ENCODE measurements at regions not wholly inside any gene's neighbourhood (a gene's known extent, or its start where the extent isn't known, plus 50 kb on each side); places are given as distances from the start of the nearest gene placed in this dataset.

DNA sequence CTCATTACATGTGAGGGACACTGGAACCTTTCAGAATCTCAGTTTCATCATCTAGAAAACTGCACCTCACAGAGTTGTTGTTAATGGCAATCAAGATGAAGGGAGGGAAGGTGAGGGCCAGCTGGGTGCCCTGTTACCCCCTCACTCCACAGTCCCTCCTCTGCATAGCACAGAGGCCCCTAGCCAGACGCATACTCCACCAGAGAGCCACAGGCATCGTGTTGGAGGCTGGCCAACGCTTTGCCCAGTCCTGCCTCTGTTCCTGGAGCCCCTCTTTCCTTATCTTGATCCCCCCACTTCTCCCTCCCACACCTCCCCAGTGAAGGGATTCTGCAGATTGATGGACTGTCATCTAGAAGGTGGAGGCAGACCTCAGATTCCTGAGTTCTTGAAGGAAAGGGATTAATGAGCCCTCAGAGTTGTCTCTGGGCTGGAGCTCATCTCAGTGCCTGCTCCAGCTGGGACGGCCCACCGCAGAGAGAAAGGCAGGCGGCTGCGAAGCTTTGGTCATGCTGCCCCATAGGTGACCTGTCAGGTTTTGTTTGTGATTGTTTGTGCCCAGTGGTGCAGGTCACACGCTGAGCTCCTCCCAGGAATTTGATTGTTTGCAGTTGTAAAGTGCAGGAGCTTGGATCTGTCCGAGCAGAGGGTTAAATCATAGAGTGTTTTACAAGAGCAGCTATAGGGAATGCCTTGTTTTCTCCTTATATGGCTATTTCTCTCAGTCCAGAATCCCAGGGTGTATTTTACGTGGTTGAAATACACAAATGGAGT, 487.3 kb downstream of the CCDC171 start:
- intact Hi-C loops (cut with micrococcal nuclease), result no loop called here
- Mint-ChIP-seq H3K27ac (ENCODE audit: low read depth, unreplicated experiment) (no peak overlapping the region), H3K4me1 (ENCODE audit: insufficient read depth, unreplicated experiment) (no peaks in the 10 kb centered on the region), H3K9me3 (ENCODE audit: unreplicated experiment) (no peaks in the 10 kb centered on the region), H3K27me3 (ENCODE audit: insufficient read depth, unreplicated experiment) (no peaks in the 10 kb centered on the region), H3K4me3 (ENCODE audit: unreplicated experiment) (no peak overlapping the region), H3K36me3 (ENCODE audit: insufficient read depth, unreplicated experiment) (no peaks in the 10 kb centered on the region)
- TF ChIP-seq, protein P1, sequence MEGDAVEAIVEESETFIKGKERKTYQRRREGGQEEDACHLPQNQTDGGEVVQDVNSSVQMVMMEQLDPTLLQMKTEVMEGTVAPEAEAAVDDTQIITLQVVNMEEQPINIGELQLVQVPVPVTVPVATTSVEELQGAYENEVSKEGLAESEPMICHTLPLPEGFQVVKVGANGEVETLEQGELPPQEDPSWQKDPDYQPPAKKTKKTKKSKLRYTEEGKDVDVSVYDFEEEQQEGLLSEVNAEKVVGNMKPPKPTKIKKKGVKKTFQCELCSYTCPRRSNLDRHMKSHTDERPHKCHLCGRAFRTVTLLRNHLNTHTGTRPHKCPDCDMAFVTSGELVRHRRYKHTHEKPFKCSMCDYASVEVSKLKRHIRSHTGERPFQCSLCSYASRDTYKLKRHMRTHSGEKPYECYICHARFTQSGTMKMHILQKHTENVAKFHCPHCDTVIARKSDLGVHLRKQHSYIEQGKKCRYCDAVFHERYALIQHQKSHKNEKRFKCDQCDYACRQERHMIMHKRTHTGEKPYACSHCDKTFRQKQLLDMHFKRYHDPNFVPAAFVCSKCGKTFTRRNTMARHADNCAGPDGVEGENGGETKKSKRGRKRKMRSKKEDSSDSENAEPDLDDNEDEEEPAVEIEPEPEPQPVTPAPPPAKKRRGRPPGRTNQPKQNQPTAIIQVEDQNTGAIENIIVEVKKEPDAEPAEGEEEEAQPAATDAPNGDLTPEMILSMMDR (IDR thresholded peaks at IDR 0.05; ENCODE audit: unreplicated experiment), result no peak
- DNase-seq (ENCODE audit: unreplicated experiment), result no peak
- ChIA-PET POLR2A (no interaction called here), CTCF (interaction anchor here (0.6 to 1.2 kb wide), 3 partner anchors 13 to 684 kb away, joined by 3 read pairs; no protein-coding TSS in a partner anchor)
- no TSS peak for BruUV-seq (replicated peaks)

DNA sequence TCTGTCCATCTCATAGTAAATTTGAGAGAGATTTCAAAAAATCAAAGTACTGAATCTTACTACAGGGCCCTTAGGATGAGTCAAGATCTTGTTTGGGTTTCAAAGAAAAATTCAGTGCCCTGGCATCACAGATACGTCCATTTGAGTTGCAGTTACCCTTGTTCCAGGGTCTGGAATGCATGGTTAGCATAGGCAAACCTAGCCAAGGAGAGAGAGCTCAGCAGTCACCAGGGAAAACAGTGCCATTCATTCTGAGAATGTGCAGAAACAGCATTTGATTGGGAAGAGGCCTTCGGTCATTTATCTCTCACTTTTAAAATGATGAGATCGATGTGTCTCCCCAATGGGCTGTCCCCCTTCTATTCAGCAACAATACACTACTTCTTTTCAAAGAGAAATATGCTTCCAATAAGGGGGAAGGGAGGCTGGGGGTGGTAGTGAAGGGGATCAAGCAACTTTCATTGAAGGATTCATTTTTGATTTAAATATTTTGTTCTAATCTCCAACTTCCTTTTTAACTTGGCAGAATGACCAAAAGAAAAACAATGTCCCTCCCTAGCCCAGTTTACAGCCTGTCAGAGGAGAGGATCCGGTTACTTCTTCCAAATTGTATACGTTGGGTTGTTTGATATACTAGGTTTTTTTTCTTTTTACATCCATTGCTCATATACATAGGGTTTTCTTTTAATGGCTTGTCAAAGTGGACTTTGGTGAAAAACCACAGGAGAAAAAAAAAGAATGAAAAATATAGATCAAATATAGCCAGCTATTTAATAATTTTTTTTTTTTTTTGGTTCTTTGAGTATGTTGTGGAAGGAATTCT, 491.1 kb downstream of the CCDC171 start:
- intact Hi-C loops (cut with micrococcal nuclease), result no loop called here
- ChIA-PET CTCF (interaction anchor here (0.6 to 1.0 kb wide), 3 partner anchors 29 to 1003 kb away, joined by 3 read pairs; no protein-coding TSS in a partner anchor), POLR2A (no interaction called here)
- Mint-ChIP-seq H3K9me3 (ENCODE audit: unreplicated experiment) (no peaks in the 10 kb centered on the region), H3K4me1 (ENCODE audit: insufficient read depth, unreplicated experiment) (no peaks in the 10 kb centered on the region), H3K36me3 (ENCODE audit: insufficient read depth, unreplicated experiment) (no peaks in the 10 kb centered on the region), H3K4me3 (ENCODE audit: unreplicated experiment) (no peak overlapping the region), H3K27me3 (ENCODE audit: insufficient read depth, unreplicated experiment) (no peaks in the 10 kb centered on the region), H3K27ac (ENCODE audit: low read depth, unreplicated experiment) (no peak overlapping the region)
- DNase-seq (ENCODE audit: unreplicated experiment), result no peak
- BruUV-seq (replicated peaks), result no TSS peak
- TF ChIP-seq, protein P1 (IDR thresholded peaks at IDR 0.05; ENCODE audit: unreplicated experiment), result no peak

DNA sequence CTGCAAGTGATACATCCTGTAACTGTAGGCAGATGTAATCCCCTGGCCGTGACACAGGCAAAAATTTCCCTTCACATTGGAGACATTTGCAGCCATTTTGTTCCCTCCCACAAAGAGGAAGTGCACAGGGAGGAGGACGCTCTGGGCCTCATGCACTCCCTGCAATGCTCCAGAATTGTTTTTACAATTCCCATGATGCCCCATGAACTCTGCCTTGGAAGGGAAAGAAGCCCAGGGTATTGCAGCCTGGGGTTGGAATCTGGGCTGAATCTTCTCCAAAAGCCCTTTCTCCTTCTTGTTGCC, 491.7 kb downstream of the CCDC171 start:
- H3K9me3 Mint-ChIP-seq (ENCODE audit: unreplicated experiment), result no peaks in the 10 kb centered on the region
- no peaks in the 10 kb centered on the region for H3K4me1 Mint-ChIP-seq (ENCODE audit: insufficient read depth, unreplicated experiment)
- intact Hi-C loops (cut with micrococcal nuclease), result no loop called here
- DNase-seq (ENCODE audit: unreplicated experiment), result no peak
- no TSS peak for BruUV-seq (replicated peaks)
- no peaks in the 10 kb centered on the region for H3K36me3 Mint-ChIP-seq (ENCODE audit: insufficient read depth, unreplicated experiment)
- H3K27ac Mint-ChIP-seq (ENCODE audit: low read depth, unreplicated experiment), result no peak overlapping the region
- no peak overlapping the region for H3K4me3 Mint-ChIP-seq (ENCODE audit: unreplicated experiment)
- ChIA-PET POLR2A (no interaction called here), CTCF (interaction anchor here (0.6 to 1.0 kb wide), 3 partner anchors 11 to 584 kb away, joined by 3 read pairs; no protein-coding TSS in a partner anchor)
- H3K27me3 Mint-ChIP-seq (ENCODE audit: insufficient read depth, unreplicated experiment), result no peaks in the 10 kb centered on the region
- TF ChIP-seq, protein P1 (IDR thresholded peaks at IDR 0.05; ENCODE audit: unreplicated experiment), result no peak

DNA sequence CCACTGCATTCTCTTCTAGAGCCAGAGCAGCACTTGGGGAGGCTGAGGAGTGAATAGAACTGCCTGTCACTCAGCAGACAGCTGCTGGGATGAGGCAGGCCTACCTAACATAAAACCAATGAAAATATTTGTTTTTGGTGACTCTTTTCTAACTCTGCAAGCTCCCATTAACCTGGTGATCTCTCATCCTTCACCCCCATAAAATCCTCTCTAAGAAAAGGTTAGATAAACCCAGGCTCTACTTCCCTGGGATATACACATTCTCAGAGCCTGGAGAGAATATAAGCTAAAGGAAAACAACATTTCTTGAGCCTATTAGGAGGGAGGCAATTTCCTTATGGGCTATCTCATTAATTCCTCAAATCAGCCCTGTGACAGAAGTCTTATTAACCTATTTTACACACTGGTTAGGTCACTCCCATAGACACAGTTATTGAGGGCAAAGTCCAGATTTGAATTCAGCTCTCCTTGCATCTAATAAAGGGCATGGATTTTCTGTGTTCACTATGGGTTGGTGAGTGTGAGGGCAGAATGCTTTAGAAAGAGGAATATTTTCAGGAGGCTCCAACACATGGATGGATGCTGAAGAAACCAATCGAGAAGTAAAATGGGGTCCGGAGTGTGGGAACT, 492.9 kb downstream of the CCDC171 start:
- BruUV-seq (replicated peaks), result no TSS peak
- H3K9me3 Mint-ChIP-seq (ENCODE audit: unreplicated experiment), result no peaks in the 10 kb centered on the region
- POLR2A ChIA-PET, result interaction anchor here (0.5 kb wide), 1 partner anchor 108 kb away, joined by 3 read pairs; no protein-coding TSS in a partner anchor
- intact Hi-C loops (cut with micrococcal nuclease), result no loop called here
- H3K4me1 Mint-ChIP-seq (ENCODE audit: insufficient read depth, unreplicated experiment), result no peaks in the 10 kb centered on the region
- no peak for DNase-seq (ENCODE audit: unreplicated experiment)
- no peak overlapping the region for H3K27ac Mint-ChIP-seq (ENCODE audit: low read depth, unreplicated experiment)
- TF ChIP-seq, protein P1 (IDR thresholded peaks at IDR 0.05; ENCODE audit: unreplicated experiment), result no peak
- CTCF ChIA-PET, result interaction anchor here (0.6 kb wide), 1 partner anchor 833 kb away, joined by 3 read pairs; no protein-coding TSS in a partner anchor
- H3K4me3 Mint-ChIP-seq (ENCODE audit: unreplicated experiment), result no peak overlapping the region
- H3K36me3 Mint-ChIP-seq (ENCODE audit: insufficient read depth, unreplicated experiment), result no peaks in the 10 kb centered on the region
- no peaks in the 10 kb centered on the region for H3K27me3 Mint-ChIP-seq (ENCODE audit: insufficient read depth, unreplicated experiment)
